ENCODE measurements at regions not wholly inside any gene's neighbourhood (a gene's known extent, or its start where the extent isn't known, plus 50 kb on each side); places are given as distances from the start of the nearest gene placed in this dataset.
A peak's percentile ranks its signal among the peaks of the same experiment; 100 is the strongest.

GRCh38 chr6:7050004-7050403 is 57.8 kb upstream of the RREB1 start:
- peaks cover 0 to 26% of the 10 kb centered on the region in 2 donors for H3K4me1 ChIP-seq
- DNase-seq (ENCODE audit: low spot score) = no peak
- H3K27ac ChIP-seq = no peak overlapping the region

DNA sequence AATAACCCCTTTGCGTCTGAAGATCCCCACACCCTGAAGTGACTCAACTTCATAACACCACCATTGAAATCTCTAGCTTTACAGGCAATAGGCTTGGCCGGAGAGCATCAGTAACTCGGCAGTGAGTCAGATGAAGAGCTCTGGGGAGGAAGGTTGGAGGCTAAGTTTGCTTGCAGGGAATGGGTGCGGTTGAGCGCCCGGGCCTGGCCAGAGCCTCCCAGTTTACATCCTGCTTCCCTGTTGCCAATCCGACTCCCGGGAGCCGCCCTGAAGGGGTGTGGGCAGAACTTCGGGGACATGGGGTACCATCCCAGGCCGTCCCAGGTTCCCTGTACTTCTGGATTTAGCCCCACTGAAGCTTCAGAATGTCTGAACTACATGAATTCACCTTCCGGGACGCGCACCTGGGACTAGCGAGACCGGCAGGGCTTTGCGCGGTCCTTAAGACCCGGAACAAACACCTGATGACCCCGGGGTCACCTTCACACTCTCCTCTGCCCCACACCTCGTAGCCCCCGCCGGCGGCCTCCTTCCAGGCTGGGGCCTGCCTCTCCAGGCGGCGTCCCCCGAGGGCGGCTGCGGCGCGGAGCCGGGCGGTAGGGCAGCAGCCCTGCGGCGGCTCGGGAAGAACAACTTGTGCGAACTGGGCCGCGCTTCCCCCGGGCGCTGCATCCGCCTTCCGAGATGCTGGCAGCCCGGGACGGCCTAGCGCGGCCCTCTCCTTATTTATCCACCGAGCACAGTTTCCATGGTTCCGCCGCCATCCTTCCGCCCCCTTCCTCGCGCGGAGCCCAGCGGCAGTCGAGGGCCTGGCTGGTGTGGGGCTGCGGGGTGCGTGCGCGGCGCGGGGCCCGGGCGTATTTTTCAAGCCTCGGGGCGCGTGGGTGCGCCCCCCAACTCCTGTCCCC is 56.6 kb upstream of the RREB1 start:
- no peak for TF ChIP-seq CTCF (IDR thresholded peaks at IDR 0.05)
- peak overlapping the region; percentile 67 to 81 for H3K27ac ChIP-seq

More at GRCh38 chr6:7050004-7050403, 57.8 kb upstream of the RREB1 start:
- no peaks in the 10 kb centered on the region for H3K36me3 ChIP-seq
- no peaks in the 10 kb centered on the region for H3K27me3 ChIP-seq
- no peak overlapping the region for H3K4me3 ChIP-seq
- no peaks in the 10 kb centered on the region for H3K9me3 ChIP-seq
- TF ChIP-seq CTCF (IDR thresholded peaks at IDR 0.05) = no peak

DNA sequence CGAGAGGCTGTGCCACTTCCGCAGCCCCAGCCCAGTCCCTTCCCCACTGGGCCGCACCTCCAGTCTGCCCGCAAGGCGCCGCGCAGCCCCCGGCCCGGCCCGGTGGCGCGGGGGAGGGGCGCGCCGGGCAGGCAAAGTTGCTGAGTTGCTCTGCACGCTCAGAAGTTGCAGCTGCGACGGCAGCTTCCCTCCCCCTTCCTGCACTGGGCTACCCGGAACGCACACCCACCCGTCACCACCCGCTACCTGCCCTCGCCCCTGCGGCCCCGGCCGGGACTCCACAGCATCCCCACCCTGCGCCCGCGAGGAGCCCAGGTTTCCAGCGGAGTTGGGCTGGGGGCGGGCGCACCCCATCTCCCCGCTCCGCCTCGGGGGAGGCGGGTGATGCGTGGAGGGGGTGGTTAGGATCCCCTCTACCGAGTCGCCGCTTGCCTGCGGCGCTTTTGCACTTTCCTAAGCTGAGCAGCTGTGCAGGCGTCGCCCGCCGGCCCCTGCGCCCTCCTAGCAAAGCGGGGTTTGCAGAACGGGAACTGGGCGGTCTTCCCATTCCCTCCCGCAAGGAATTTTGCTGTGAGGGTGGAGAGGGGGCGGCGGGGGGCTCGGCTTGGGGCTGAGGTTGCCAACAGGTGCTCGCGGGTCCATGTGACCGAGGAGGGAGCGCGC is 55.9 kb upstream of the RREB1 start:
- Histone ChIP-seq H3K36me3 (no peaks in the 10 kb centered on the region), H3K9me3 (no peaks in the 10 kb centered on the region), H3K4me1 (peaks cover 0 to 26% of the 10 kb centered on the region in 2 donors), H3K27ac (peak overlapping the region; percentile 67 to 81), H3K4me3 (peak overlapping the region; percentile 49 to 68), H3K27me3 (no peaks in the 10 kb centered on the region)
- TF ChIP-seq CTCF (IDR thresholded peaks at IDR 0.05) = no peak
- no peak for DNase-seq (ENCODE audit: low spot score)

More for the DNA sequence above, 56.6 kb upstream of the RREB1 start:
- peaks cover 0 to 26% of the 10 kb centered on the region in 2 donors for H3K4me1 ChIP-seq
- H3K9me3 ChIP-seq = no peaks in the 10 kb centered on the region
- DNase-seq (ENCODE audit: low spot score) = peak; percentile 73
- H3K27me3 ChIP-seq = no peaks in the 10 kb centered on the region
- H3K4me3 ChIP-seq = peak overlapping the region; percentile 49 to 68
- H3K36me3 ChIP-seq = no peaks in the 10 kb centered on the region

DNA sequence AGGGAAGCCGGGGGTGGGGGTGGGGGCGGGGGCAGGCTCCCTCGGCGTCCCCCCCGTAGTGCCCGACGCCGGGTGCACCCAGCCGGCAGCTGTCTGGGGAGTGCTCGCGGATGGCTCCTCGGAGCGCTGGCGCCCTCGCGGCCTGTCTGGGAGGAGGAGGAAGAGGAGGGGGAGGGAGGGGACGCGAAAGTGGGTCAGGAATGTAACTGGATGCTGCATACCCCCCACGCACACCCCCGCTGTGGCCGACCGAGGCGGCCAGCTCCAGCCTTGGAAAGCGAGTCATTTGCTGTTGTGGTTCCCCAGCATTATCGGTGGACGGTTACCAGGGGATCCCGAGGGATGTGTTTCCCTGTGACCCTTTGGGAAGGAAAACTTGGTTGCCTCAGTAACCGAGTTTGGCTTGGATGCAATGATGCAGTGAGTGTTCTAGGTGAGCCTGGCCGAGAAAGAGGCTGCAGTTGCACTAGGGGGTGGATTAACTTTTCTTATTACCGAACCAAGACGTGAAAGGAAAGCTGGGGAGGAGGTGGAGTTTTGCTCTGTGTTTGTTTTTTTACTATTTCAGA is 55.2 kb upstream of the RREB1 start:
- peaks cover 0 to 26% of the 10 kb centered on the region in 2 donors for H3K4me1 ChIP-seq
- no peaks in the 10 kb centered on the region for H3K9me3 ChIP-seq
- no peaks in the 10 kb centered on the region for H3K27me3 ChIP-seq
- peak overlapping the region; percentile 67 to 81 for H3K27ac ChIP-seq
- H3K36me3 ChIP-seq = no peaks in the 10 kb centered on the region
- peak overlapping the region; percentile 49 to 68 for H3K4me3 ChIP-seq
- TF ChIP-seq CTCF (IDR thresholded peaks at IDR 0.05) = no peak
- no peak for DNase-seq (ENCODE audit: low spot score)

DNA sequence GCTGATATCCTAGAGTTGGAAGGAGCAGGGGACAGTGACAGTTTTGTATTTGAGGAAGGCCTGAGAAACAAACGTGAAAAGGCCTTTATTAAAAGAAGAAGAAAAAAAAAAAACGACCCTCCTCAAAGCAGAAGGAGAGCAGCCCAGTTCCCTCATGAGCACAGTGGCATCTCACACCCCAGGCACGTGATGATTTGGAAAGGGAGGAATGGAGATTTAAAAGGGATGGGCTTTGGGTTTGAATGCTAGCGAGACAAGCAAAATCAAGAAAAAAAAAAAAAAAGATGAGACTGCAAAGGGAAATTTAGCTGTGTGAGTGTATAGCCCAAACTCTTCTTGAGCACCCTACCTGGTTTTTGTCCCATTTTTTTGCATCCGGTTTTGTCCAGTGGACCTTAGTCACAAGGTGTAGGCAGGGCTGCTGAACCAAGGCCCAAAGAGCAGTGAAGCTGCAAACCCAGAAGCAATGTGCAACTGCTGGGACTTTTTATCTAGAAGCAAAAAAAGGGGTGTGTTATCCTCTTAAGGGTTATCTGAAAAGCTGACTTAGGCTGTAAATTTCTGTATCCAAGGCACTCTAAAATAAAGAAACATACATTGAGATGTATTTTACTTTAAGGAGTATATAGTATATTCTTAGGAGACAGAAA is 54.5 kb upstream of the RREB1 start:
- no peak for DNase-seq (ENCODE audit: low spot score)
- Histone ChIP-seq H3K9me3 (no peaks in the 10 kb centered on the region), H3K27ac (peak overlapping the region; percentile 67 to 81), H3K4me1 (peaks cover 0 to 26% of the 10 kb centered on the region in 2 donors), H3K36me3 (no peaks in the 10 kb centered on the region), H3K27me3 (no peaks in the 10 kb centered on the region), H3K4me3 (no peak overlapping the region)
- TF ChIP-seq CTCF (IDR thresholded peaks at IDR 0.05) = no peak

Measured in right atrium auricular region (tissue), 2 donors.